Urothelium cell line (cell line): ENCODE measurements at regions not wholly inside any gene's neighbourhood (a gene's known extent, or its start where the extent isn't known, plus 50 kb on each side); places are given as distances from the start of the nearest gene placed in this dataset.
A peak's percentile ranks its signal among the peaks of the same experiment; 100 is the strongest.
"Not testable (repeated sequence)": the region's sequence is repeated elsewhere in the genome, so short reads cannot be mapped to it uniquely, and the experiment has no call there.

ENCODE experiments used
- DNase-seq: peaks from one replicate; pipeline ENCODE4 v3.0.0; 2011; ENCODE audit warnings: low spot score, mixed read lengths
- FAIRE-seq: peaks from 2 replicates; lab custom pipeline; 2011; peaks lifted over from hg19 to GRCh38; lab: Jason Lieb, UNC

GRCh38 chrX:74090049-74090448 is 213.9 kb upstream of the ZCCHC13 start:
- FAIRE-seq (no peak), DNase-seq (no peak)

GRCh38 chrX:74085642-74086236 is 218.2 kb upstream of the ZCCHC13 start:
- DNase-seq: no peak
- FAIRE-seq: no peak

- DNase-seq (no peak), FAIRE-seq (no peak)
Measured at GRCh38 chrX:74080165-74080564, 223.8 kb upstream of the ZCCHC13 start.

GRCh38 chrX:74065831-74066390 is 213.4 kb upstream of the XIST start:
- DNase-seq: no peak
- FAIRE-seq: no peak

GRCh38 chrX:74063426-74064155 is 211.1 kb upstream of the XIST start:
- FAIRE-seq (no peak), DNase-seq (no peak)

- no peak for FAIRE-seq
- no peak for DNase-seq
Measured at GRCh38 chrX:74061879-74062278, 209.4 kb upstream of the XIST start.

GRCh38 chrX:74049126-74049525 is 196.6 kb upstream of the XIST start:
- FAIRE-seq (no peak), DNase-seq (no peak)

- FAIRE-seq, DNase-seq: not testable (repeated sequence)
Measured at GRCh38 chrX:74034066-74034465, 181.6 kb upstream of the XIST start.

GRCh38 chrX:74031527-74031926 is 179.0 kb upstream of the XIST start:
- DNase-seq, FAIRE-seq: not testable (repeated sequence)

GRCh38 chrX:74030766-74031165 is 178.3 kb upstream of the XIST start:
- not testable (repeated sequence) for DNase-seq, FAIRE-seq

GRCh38 chrX:74025145-74025544 is 172.6 kb upstream of the XIST start:
- not testable (repeated sequence) for FAIRE-seq, DNase-seq

- DNase-seq (no peak), FAIRE-seq (no peak)
Measured at GRCh38 chrX:74023203-74023602, 170.7 kb upstream of the XIST start.

GRCh38 chrX:74018253-74018652 is 165.7 kb upstream of the XIST start:
- FAIRE-seq (no peak), DNase-seq (no peak)

- FAIRE-seq (no peak), DNase-seq (peak; percentile 55)
Measured at GRCh38 chrX:74015379-74016019, 163.0 kb upstream of the XIST start.

- FAIRE-seq: no peak
- DNase-seq: no peak
Measured at GRCh38 chrX:74009041-74009440, 156.5 kb upstream of the XIST start.

- FAIRE-seq (no peak), DNase-seq (no peak)
Measured at GRCh38 chrX:73992019-73992418, 139.5 kb upstream of the XIST start.

GRCh38 chrX:73987166-73987565 is 134.7 kb upstream of the XIST start:
- FAIRE-seq (no peak), DNase-seq (no peak)

- FAIRE-seq (no peak), DNase-seq (no peak)
Measured at GRCh38 chrX:73979551-73980131, 127.1 kb upstream of the XIST start.

- no peak for DNase-seq
- no peak for FAIRE-seq
Measured at GRCh38 chrX:73977542-73978169, 125.1 kb upstream of the XIST start.

- DNase-seq: not testable (repeated sequence)
- FAIRE-seq: peak; percentile 90
Measured at GRCh38 chrX:73967461-73967860, 114.9 kb upstream of the XIST start.

GRCh38 chrX:73965833-73966232 is 113.3 kb upstream of the XIST start:
- DNase-seq (no peak), FAIRE-seq (no peak)
